HCT116 (cell line): ENCODE measurements at regions not wholly inside any gene's neighbourhood (a gene's known extent, or its start where the extent isn't known, plus 50 kb on each side); places are given as distances from the start of the nearest gene placed in this dataset.

Experiments
- ATAC-seq: fragments of 200-7000 bp; cut with Tn5 transposase; 2 replicates; pipeline ENCODE4 v1.9.1; 2020; ENCODE audit warnings: mild to moderate bottlenecking, moderate library complexity
- BruUV-seq: library from RNA; stranded (reverse); fragments of 400-500 nt; replicated peaks from 2 replicates; lab custom pipeline; 2021; lab: Mats Ljungman, UMichigan
- CTCF ChIA-PET: fragments of 300-600 bp; sonication (Branson Sonifier 250); formaldehyde crosslinking; loops from one replicate; lab custom pipeline; 2021; ENCODE audit warnings: antibody characterized with exemption; lab: Charles Lee
- POLR2A ChIA-PET: fragments of 300-600, 350-600 bp; sonication (Branson Sonifier 250); formaldehyde crosslinking; loops from one replicate; lab custom pipeline; 2021; ENCODE audit warnings: antibody characterized with exemption; lab: Charles Lee
- RAD21 ChIA-PET, 2 experiments: fragments of 300-600 bp; sonication (Branson Sonifier 250); formaldehyde crosslinking; loops; one replicate each; lab custom pipeline; 2023; ENCODE audit warnings: low total read pairs in 2 of 2; ENCODE audit not compliant: uncharacterized antibody in 2 of 2, unreplicated experiment in 2 of 2, low non-redundant PET in 1 of 2; lab: Charles Lee
- DNase-seq: peaks from one replicate; pipeline ENCODE4 v3.0.0-alpha.2; 2010; ENCODE audit warnings: low read depth, low spot score
- H2AFZ ChIP-seq: fragments of 200-600 bp; shearing (Covaris generic), sonication (generic); 2 replicates; pipeline ENCODE4 v1.6.1; 2017; ENCODE audit warnings: low read depth, mixed run types, mixed read lengths, antibody characterized with exemption, low read length; ENCODE audit not compliant: poor library complexity, severe bottlenecking
- H3K27ac ChIP-seq: 2 replicates; pipeline ENCODE4 v1.5.1; 2012; ENCODE audit warnings: low read depth, low read length
- H3K27me3 ChIP-seq: fragments of 200-600 bp; sonication (generic); 2 replicates; pipeline ENCODE4 v1.6.1; 2016; ENCODE audit warnings: mixed run types, low read length, mixed read lengths; ENCODE audit not compliant: insufficient read depth
- H3K36me3 ChIP-seq, 2 experiments: fragments of 200-500 bp in 1 of 2; fragments of 200-600 bp in 1 of 2; sonication (Bioruptor generic) in 1 of 2; sonication (generic) in 1 of 2; 2 replicates each; pipeline versions ENCODE4 v1.5.1 to v1.6.1; 2014 to 2016; ENCODE audit warnings: low read length in 2 of 2, inconsistent platforms in 1 of 2, mixed read lengths in 1 of 2, mixed run types in 1 of 2; ENCODE audit not compliant: insufficient read depth in 2 of 2, control insufficient read depth in 1 of 2
- H3K4me1 ChIP-seq, 2 experiments: fragments of 200-600 bp in 1 of 2; sonication (generic) in 1 of 2; 2 replicates each; pipeline versions ENCODE4 v1.5.1 to v1.6.1; 2012 to 2017; ENCODE audit warnings: low read length in 2 of 2, inconsistent platforms in 1 of 2, mild to moderate bottlenecking in 1 of 2, mixed read lengths in 1 of 2, mixed run types in 1 of 2, moderate library complexity in 1 of 2; ENCODE audit not compliant: insufficient read depth in 2 of 2, control insufficient read depth in 1 of 2
- H3K4me2 ChIP-seq: fragments of 200-600 bp; sonication (generic); 2 replicates; pipeline ENCODE4 v1.6.1; 2017; ENCODE audit warnings: mixed run types, low read length, mixed read lengths
- H3K4me3 ChIP-seq, 2 experiments: fragments of 200-600 bp in 1 of 2; sonication (generic) in 1 of 2; replicated peaks in 1 of 2; 2 replicates each; pipeline ENCODE4 v1.5.1; 2011 to 2016; ENCODE audit warnings: low read length in 2 of 2, control low read depth in 1 of 2, low read depth in 1 of 2, mild to moderate bottlenecking in 1 of 2, mixed read lengths in 1 of 2, mixed run types in 1 of 2
- H3K79me2 ChIP-seq: fragments of 200-600 bp; sonication (generic); 2 replicates; pipeline ENCODE4 v1.6.1; 2017; ENCODE audit warnings: mild to moderate bottlenecking, mixed run types, low read length, moderate library complexity, mixed read lengths; ENCODE audit not compliant: insufficient read depth
- H3K9ac ChIP-seq: fragments of 200-600 bp; sonication (generic); 2 replicates; pipeline ENCODE4 v1.6.1; 2016; ENCODE audit warnings: low read length, mixed read lengths
- H3K9me2 ChIP-seq: fragments of 200-600 bp; sonication (generic), shearing (Covaris generic); 2 replicates; pipeline ENCODE4 v1.6.1; 2017; ENCODE audit warnings: mixed run types, mild to moderate bottlenecking, moderate library complexity; ENCODE audit not compliant: insufficient read depth
- H3K9me3 ChIP-seq, 2 experiments: fragments of 200-500 bp in 1 of 2; fragments of 200-600 bp in 1 of 2; sonication (Bioruptor generic) in 1 of 2; sonication (generic) in 1 of 2; 2 replicates each; pipeline ENCODE4 v1.6.1; 2014 to 2017; ENCODE audit warnings: low read length in 2 of 2, mixed read lengths in 2 of 2, inconsistent platforms in 1 of 2, low read depth in 1 of 2, mild to moderate bottlenecking in 1 of 2, mixed run types in 1 of 2, moderate library complexity in 1 of 2; ENCODE audit not compliant: control insufficient read depth in 1 of 2, insufficient read depth in 1 of 2
- H4K20me1 ChIP-seq: fragments of 200-600 bp; sonication (generic), shearing (Covaris generic); 2 replicates; pipeline ENCODE4 v1.6.1; 2017; ENCODE audit warnings: mixed run types, mild to moderate bottlenecking, moderate library complexity; ENCODE audit not compliant: insufficient read depth
- ATF3 ChIP-seq: IDR thresholded peaks from 2 replicates; pipeline ENCODE4 v1.6.1; 2012
- CBX3 ChIP-seq: IDR thresholded peaks from 2 replicates; pipeline ENCODE4 v1.6.1; 2012; ENCODE audit warnings: low read depth
- CEBPB ChIP-seq: IDR thresholded peaks from 2 replicates; pipeline ENCODE4 v1.6.1; 2012; ENCODE audit warnings: low read depth
- EGR1 ChIP-seq: IDR thresholded peaks from 2 replicates; pipeline ENCODE4 v1.6.1; 2012; ENCODE audit warnings: low read depth
- ELF1 ChIP-seq: IDR thresholded peaks from 2 replicates; pipeline ENCODE4 v1.6.1; 2012; ENCODE audit warnings: low read depth, borderline replicate concordance
- EZH2phosphoT487 ChIP-seq: fragments of 200-600 bp; IDR thresholded peaks from 2 replicates; pipeline ENCODE4 v1.6.1; 2018; ENCODE audit warnings: antibody characterized with exemption, borderline replicate concordance
- JUND ChIP-seq: IDR thresholded peaks from 2 replicates; pipeline ENCODE4 v1.6.1; 2012
- MAX ChIP-seq: IDR thresholded peaks from 2 replicates; pipeline ENCODE4 v1.6.1; 2012
- POLR2AphosphoS5 ChIP-seq: IDR thresholded peaks from 2 replicates; pipeline ENCODE4 v1.6.1; 2011; ENCODE audit warnings: mild to moderate bottlenecking, low read depth, low read length, moderate library complexity
- SIN3A ChIP-seq: IDR thresholded peaks from 2 replicates; pipeline ENCODE4 v1.6.1; 2012; ENCODE audit warnings: low read depth
- SP1 ChIP-seq: IDR thresholded peaks from 2 replicates; pipeline ENCODE4 v1.6.1; 2012; ENCODE audit warnings: low read depth
- TCF7L2 ChIP-seq: IDR thresholded peaks from 2 replicates; pipeline ENCODE4 v1.7.0; 2011; ENCODE audit warnings: borderline replicate concordance, inconsistent platforms; ENCODE audit not compliant: insufficient read depth, insufficient read length; ENCODE audit errors: extremely low read depth
- ZFX ChIP-seq: fragments of 450-650 bp; IDR thresholded peaks from 2 replicates; pipeline ENCODE4 v1.6.1; 2017
- ZNF274 ChIP-seq: fragments of 200-500 bp; sonication (Bioruptor generic); IDR thresholded peaks from 2 replicates; pipeline ENCODE4 v1.6.1; 2014; ENCODE audit warnings: mild to moderate bottlenecking, low read depth, low read length, inconsistent platforms
- intact Hi-C: fragments of 100-400 bp; cut with micrococcal nuclease; formaldehyde crosslinking; loops from 2 replicates; pipeline ENCODE4 v1.10.0; 2022

GRCh38 chr4:45831692-45832091 is 292.2 kb downstream of the GABRG1 start:
- TF ChIP-seq ATF3 (no peak), MAX (no peak), TCF7L2 (no peak), ZNF274 (no peak), POLR2AphosphoS5 (no peak), SP1 (no peak), EGR1 (no peak)
- intact Hi-C loops = no loop called here

GRCh38 chr4:45803994-45804393 is 319.9 kb downstream of the GABRG1 start:
- peaks cover 2 to 5% of the 10 kb centered on the region in 2 experiments; a peak in 1 of 4 replicates for H3K9me3 ChIP-seq
- no peaks in the 10 kb centered on the region for H3K4me1 ChIP-seq
- TF ChIP-seq CBX3 (no peak), ELF1 (no peak), ZFX (no peak), JUND (no peak), EZH2phosphoT487 (no peak), SIN3A (no peak), CEBPB (no peak)
- no peak overlapping the region for H2AFZ ChIP-seq
- no peaks in the 10 kb centered on the region for H4K20me1 ChIP-seq
- intact Hi-C loops = no loop called here
- no peak overlapping the region for H3K4me2 ChIP-seq
- H3K27me3 ChIP-seq = no peaks in the 10 kb centered on the region
- BruUV-seq = no TSS peak
- RAD21 ChIA-PET = no interaction called here
- H3K27ac ChIP-seq = no peak overlapping the region
- no peaks in the 10 kb centered on the region for H3K36me3 ChIP-seq
- CTCF ChIA-PET = no interaction called here
- DNase-seq (no peak), ATAC-seq (no peak)
- no peak overlapping the region for H3K4me3 ChIP-seq
- H3K9me2 ChIP-seq = no peaks in the 10 kb centered on the region
- no peaks in the 10 kb centered on the region for H3K79me2 ChIP-seq
- POLR2A ChIA-PET = no interaction called here
- H3K9ac ChIP-seq = no peak overlapping the region

More at GRCh38 chr4:45831692-45832091, 292.2 kb downstream of the GABRG1 start:
- no peaks in the 10 kb centered on the region for H3K36me3 ChIP-seq
- DNase-seq = no peak
- RAD21 ChIA-PET = no interaction called here
- no peaks in the 10 kb centered on the region for H3K27me3 ChIP-seq
- no peak overlapping the region for H3K27ac ChIP-seq
- no peak overlapping the region for H3K4me2 ChIP-seq
- ATAC-seq = no peak
- no peak overlapping the region for H2AFZ ChIP-seq
- POLR2A ChIA-PET = no interaction called here
- CTCF ChIA-PET = no interaction called here
- no peaks in the 10 kb centered on the region; a peak in 2 of 4 replicates for H3K9me3 ChIP-seq
- no peaks in the 10 kb centered on the region for H3K4me1 ChIP-seq
- H3K9me2 ChIP-seq = no peaks in the 10 kb centered on the region
- H3K4me3 ChIP-seq = no peak overlapping the region
- no peaks in the 10 kb centered on the region for H3K79me2 ChIP-seq
- H4K20me1 ChIP-seq = no peaks in the 10 kb centered on the region; the same call in 1 of the 2 replicates
- BruUV-seq = no TSS peak
- no peak overlapping the region for H3K9ac ChIP-seq
